GM18867 (cell line): ENCODE measurements at regions not wholly inside any gene's neighbourhood (a gene's known extent, or its start where the extent isn't known, plus 50 kb on each side); places are given as distances from the start of the nearest gene placed in this dataset.
"Not testable (repeated sequence)": the region's sequence is repeated elsewhere in the genome, so short reads cannot be mapped to it uniquely, and the experiment has no call there.

ENCODE experiments used
- ATAC-seq: cut with Tn5 transposase; IDR thresholded peaks from one replicate; pipeline ENCODE4 v1.9.1; 2021; ENCODE audit warnings: mild to moderate bottlenecking, moderate library complexity; ENCODE audit not compliant: unreplicated experiment

DNA sequence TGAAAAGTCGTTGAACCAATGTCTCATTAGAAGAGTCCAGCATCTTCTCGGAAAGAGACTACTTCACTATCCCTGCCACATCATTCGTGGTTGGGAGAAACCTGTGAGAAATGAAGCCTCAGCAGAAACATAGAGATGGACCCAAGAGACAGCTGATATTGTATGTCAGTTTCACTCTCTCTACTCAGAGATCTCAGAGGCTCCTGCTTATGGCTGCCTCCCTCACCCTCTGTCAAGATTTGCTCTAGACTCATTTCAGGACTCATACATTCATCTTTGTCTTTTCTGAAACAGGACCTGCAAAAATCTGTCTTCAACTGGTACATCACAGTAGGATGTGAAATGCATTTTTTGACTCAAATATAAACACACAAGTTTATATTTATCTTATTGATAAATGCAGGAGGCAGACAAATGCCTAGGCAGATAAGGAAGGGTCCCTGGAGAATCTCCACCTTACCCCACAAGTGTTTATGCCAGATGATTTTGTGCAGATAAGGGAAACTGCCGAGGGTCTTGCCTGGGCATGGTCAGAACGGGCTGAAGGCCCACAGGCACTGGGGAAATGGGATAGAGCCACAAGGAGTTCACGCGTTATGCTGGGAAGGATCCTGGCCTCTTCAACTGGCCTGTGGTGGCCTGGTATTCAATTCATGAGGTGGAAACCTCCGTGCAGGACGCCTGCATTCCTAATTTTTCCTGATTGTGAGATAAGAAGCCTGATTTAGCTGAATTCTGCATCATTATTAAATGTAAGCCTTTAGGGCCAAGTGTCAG lies 1834.0 kb upstream of the PCDH20 start:
- no peak for ATAC-seq

DNA sequence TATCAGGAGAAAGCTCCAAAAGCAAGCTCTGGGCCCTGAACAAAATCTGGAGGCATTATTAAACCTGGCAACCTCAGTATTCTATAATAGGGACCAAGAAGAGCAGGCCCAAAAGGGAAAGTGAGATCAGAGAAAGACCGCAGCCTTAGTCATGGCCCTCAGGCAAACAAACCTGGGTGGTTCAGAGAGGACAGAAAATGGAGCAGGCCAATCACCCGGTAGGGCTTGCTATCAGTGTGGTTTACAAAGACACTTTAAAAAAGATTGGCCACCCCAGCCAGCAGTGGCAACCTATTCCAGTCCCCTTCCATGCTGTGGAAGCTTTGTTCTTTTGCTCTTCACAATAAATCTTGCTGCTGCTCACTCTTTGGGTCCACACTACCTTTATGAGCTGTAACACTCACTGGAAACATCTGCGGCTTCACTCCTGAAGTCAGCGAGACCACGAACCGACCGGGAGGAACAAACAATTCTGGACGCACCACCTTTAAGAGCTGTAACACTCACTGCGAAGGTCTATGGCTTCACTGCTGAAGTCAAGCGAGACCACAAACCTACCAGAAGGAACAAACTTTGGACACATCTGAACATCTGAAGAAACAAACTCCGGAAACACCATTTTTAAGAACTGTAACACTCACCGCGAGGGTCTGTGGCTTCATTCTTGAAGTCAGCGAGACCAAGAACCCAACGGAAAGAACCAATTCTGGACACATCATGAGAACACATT lies 1821.2 kb upstream of the PCDH20 start:
- not testable (repeated sequence) for ATAC-seq

DNA sequence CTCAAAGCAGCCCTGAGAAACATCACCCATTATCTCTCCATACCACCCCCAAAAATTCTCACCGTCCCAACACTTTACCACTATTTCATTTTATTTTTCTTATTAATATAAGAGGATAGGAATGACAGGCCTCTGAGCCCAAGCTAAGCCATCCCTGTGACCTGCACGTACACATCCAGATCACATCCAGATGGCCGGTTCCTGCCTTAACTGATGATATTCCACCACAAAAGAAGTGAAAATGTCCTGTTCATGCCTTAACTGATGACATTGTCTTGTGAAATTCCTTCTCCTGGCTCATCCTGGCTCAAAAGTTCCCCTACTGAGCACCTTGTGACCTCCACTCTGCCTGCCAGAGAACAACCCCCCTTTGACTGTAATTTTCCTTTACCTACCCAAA lies 1802.9 kb upstream of the PCDH20 start:
- ATAC-seq: not testable (repeated sequence)

DNA sequence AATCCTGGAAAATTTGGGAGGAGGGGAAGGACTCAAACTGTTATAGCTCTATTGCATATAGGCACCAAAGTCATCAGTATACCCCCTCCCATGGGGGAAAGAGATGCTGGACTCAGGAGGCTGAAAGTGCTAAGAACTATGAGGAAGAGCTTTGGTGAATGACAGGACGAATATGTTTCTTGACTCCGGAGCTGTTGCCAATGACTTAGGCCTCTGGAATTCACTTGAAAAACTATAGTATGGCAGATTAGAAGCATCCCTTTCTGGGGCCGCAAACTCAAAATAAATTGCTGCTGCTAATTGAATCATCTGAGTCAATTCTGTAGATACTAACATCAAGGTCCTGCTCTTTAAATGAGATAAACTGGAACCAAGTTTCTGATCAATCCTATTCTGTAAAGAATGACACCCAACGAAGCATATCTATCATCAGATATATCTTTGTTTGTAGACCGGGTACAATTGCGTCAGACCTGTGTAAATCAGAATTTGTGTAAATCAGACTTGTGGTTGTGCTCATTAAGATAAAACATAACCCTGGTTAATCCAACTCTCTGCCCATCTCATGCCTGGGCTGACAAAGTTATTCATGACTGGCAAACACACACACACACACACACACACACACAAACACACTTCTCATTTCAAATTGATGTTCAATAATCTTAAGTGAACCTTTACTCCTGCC lies 1793.8 kb upstream of the PCDH20 start:
- no peak for ATAC-seq

DNA sequence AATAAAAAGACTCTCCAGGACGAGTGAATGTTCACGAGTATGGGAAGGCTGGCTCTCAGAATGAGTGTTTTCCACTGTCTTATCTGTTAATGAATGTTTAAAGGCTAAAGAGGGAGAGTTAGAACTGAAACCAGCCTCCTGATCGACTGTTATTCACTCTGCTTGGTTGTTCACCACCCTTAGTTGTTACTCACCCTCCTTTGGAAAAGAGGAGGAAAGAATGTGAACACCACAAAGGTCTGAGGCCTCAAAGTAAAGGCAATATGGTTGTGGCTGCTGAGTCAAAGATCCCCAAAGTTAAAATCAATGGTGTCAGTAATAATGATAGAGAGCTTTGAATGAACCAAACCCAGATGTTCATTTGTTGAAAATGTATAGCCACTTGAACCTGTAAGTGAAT lies 1793.2 kb upstream of the PCDH20 start:
- no peak for ATAC-seq

DNA sequence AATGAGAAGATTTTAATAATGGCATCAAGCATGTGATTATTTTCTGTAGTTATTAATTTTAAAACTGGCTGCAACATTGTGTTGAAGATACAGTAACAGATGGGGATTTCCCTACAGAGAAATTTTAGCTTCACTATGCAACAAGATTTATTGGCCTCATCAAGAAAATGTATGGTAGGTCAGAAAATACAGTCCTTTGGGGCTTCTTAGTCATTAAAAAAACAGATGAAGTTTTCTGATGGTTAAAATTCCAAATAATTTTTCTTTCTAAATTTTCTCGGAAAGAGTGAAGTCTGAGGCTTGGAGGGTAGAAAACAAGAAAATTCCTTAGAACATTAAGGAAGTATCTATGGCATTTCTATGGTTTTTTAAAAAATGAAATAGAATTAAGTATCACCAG lies 1790.8 kb upstream of the PCDH20 start:
- ATAC-seq: no peak

DNA sequence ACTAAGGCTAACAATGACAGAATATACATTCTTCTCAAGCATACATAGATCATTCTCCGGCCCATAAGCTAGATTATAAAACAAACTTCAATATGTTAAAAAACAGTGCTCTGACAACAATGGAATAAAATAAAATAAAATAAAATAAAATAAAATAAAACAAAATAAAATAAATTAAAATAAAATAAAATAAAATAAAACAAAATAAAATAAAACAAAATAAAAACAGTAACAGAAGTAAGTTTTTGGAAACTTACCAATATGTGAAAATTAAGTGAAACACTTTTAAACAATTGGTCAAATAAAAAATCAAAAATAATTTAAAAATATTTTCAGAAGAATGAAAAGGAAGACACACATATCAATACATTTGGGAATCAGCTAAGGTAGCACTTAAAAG lies 1785.8 kb upstream of the PCDH20 start:
- ATAC-seq: no peak

DNA sequence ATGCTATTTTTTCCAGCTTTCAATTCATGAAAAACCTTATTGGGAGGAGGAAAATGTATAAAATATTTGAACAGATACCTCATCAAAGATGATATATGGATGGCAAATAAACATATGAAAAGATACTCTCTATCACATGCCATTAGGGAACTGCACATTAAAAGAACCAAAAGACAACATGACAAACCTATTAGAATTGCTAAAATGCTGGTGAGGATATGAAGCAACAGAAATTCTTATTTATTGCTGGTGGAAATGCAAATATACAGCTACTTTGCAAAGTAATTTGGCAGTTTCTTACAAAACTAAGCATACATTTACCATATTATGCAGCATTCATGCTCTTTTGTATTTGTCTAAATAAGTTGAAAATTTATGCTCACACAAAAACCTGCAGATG lies 1783.9 kb upstream of the PCDH20 start:
- ATAC-seq: no peak

DNA sequence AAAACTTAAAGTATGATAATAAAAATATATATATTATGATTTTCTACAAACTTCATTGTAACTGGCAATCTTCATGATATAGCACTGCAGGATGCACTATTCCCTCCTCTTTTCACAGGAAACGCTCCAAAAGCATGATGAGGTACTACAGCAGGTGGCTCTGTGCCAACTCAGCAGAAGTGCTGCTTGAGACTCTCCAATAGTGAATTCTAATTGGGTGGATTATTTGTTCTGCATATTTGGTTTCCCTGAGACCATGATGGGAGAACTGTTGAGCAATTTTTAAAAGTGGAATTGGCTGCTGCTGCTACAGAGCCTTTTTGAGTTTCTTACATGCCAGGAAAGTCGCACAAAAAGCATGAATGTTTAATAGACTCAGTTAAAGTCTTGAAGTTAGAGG lies 1782.4 kb upstream of the PCDH20 start:
- ATAC-seq: no peak

DNA sequence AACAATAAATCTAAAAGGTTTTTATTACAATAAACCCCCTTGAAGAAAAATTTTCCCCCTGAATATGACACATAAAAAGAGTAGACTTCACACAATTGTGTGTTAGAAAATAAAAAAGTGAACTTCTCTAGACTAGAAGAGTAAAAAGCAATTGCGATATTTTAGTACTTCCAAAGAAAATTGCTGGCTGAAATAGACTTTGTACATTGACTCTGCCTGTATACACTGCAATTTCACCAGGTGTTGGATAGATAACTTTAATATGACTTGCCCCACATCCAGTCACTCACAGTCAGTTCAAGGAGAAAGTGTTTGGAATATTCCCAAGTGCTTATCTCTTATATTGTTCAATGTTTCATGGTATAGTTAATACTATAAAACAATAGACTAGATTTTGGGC lies 1780.1 kb upstream of the PCDH20 start:
- no peak for ATAC-seq

DNA sequence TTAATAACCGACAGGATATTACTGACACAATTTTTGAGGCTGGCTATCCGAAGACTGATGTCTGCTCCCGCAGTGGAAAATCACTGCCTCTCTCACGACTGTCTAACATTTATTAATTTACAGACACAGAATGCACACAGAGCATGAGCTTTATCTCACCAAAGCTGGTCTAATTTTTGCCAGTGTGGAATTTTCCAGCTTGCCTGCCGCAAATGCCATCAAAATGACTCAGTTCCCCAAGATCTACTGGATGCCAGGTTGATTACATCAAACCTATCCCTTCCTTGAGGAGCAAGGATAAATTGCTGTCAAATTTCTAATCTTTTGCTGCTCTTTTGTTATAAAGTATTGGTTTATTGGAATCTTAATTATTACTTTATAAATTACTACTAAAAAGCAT lies 1775.1 kb upstream of the PCDH20 start:
- no peak for ATAC-seq

DNA sequence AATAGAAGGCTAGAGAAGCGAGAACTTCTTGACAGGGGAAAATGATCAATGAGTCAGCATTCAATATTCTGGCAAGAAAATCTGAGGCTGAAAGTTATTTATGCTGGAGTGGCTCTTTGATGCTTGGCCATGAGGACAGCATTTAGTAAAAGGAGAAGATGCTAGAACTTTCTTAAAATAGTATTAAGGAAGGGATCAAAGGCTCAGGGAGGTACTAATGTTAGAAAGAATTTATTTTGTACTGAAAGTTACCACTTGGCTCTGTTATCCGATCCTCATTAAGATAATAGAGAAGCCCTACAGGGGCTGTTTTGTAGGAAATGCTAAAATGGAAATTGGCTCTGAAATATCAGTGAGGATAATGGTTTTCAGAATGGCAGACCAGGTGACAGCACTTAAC lies 1774.6 kb upstream of the PCDH20 start:
- ATAC-seq: no peak

DNA sequence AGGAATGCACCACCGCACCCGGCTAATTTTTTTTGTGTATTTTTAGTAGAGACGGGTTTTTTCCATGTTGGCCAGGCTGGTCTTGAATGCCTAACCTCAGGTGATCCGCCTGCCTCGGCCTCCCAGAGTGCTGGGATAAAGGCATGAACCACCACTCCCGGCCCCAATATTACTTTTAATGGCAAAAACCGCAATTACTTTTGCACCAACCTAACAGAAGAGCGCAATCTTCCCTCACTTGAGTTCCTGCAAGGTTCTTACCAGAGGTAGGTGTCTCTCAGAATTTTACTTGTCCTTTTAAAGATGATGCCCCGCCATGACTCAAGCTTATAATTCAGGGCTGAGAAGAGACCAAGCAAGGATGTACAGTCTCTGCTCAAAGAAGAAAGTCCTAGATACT lies 1774.1 kb upstream of the PCDH20 start:
- ATAC-seq: no peak

DNA sequence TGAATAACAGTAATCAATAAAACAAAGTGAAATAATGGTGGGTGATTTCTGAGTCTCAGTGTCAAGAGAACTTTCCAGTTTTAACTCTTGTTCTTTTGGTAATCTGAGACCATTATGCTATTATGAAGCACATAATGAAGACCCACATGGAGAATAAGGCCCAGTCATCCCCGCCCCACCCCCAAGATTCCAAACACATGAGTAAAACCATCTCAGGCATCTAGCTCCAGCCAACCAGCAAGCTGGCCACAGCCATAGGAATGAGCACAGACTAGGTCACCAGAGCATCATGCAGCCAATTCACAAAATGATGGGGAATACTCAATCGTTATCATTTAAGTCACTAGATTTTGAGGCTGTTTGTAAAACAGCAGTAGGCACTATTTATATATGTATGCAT lies 1769.0 kb upstream of the PCDH20 start:
- ATAC-seq: no peak

DNA sequence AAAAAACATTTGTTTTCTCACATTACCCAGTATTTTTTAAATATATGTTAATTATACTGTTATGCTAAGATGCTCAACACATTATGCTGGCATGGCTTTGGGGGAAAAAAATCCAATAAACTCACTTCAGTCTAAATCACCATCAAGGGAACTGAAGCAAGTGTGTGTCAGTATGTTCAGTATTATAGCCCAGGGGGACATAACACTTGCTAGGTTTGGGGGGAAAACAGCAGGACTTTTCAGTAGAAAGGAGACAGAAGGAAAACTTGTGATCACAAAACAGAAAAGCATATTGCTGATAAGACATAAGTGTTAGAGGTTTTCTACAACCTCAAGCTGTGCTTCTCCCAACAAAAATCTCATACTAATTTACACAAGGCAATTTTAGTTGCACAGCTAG lies 1759.9 kb upstream of the PCDH20 start:
- no peak for ATAC-seq

DNA sequence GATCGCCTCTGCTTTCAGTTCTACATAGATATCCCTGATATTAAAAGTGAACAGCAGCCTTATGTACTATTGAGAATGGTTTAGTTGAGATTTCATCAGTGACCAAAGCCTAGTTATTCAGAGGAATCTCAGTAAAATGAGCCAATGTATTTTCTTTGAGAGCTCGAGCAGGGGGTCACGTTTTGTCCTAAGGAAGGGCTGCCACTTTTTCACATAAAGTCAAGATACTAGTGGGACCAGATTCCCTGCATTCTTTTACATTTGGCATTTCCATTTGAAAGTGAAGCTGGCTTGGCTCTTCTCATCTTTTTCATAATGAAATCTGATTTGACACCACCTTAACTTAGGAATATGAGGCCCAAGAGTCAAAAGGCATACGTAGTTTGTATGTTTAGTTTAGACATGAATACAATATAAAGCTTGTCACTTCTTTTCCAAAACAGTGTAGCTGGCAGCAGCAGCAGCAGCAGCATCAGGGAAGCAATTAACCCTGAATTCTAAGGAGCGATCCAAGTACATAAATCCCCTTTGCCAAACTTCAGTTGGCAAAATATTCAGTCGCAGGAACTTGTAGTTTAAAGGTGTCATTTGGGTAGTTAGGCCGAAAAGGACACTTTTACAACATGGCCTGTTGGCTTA lies 1752.2 kb upstream of the PCDH20 start:
- no peak for ATAC-seq

DNA sequence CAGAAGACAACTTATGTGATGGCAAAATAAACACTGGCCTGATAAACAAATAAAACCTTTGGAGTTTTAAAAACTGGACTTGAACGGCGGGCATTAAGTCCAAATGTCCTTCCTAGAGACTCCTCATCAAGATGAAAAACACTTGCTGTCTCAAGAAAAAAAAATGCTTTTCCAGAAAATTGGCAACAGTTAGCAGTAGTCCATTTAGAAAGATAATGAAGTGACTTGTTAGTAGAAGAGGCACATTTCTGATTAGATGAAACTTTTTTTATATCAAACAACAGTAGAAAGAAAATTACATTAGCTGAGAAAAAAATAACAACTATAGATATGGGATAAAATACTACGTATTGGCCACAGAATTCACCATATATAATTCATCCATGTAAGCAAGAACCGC lies 1750.7 kb upstream of the PCDH20 start:
- ATAC-seq: no peak

DNA sequence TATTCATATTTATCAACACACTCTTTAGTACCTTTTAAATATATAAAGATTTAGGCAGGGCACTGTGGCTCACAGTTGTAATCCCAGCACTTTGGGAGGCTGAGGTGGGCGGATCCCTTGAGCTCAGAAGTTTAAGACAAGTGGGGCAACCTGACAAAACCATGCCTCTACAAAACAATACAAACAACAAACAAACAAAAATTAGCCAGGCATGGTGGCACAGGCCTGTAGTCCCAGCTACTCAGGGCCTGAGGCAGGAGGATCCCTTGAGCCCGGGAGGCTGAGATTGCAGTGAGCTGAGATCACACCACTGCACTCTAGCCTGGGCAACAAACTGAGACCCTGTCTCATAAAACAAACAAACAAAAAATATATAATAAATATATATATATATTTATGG lies 1748.3 kb upstream of the PCDH20 start:
- ATAC-seq: no peak

DNA sequence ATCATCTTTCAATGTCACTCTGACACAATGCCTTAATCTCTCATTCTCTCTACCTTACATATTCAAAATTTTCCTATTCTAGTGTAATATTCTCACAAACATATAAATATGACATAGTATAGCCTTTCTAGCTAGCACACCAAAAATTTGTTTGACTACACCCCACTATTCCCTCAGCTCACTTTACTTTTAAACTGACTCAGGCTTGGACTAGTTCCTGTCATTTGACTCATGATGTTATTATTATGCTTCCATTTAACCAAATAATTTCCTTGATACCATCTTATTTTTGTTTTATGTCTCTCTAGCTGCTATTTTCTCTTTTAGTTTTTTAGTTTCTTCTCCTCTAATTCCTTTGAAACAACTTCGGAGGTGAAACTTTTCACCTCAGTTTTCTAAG lies 1745.6 kb upstream of the PCDH20 start:
- no peak for ATAC-seq

DNA sequence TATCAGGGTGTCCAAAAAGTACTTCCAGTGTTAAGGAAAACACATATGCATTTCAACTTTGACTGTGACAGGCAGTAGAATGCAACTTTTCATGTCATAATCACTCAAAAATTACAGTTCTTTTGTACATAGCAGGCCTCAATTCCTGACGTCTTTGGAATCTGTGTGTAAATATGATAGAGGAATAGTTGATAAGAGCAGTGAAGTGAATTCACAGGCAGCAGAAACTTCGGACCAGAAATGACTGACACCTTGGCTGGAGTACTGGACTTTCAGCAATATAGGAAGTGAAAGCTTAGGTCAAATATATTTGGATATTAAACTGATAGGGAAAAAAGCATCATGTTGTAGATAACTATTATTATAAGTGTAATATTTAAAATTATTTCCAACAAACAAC lies 1741.2 kb upstream of the PCDH20 start:
- ATAC-seq: no peak

DNA sequence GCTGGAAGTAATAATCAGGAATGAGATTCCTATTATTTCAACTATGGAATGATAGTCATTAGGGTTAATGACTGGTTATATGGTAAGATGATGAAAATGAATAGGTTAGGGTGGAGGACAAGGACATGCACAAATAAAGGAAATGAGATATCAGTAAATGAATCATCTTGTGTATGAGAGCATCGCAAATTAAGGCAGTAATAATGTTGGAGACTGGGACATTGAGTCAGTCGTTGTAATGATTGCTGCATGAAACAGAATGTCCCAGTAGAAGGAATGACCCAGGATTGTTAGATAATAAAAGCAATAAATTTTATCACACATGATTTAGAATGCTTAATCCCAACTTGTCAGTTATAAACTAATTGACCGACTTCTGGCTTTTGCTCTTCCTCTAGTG lies 1733.7 kb upstream of the PCDH20 start:
- no peak for ATAC-seq

DNA sequence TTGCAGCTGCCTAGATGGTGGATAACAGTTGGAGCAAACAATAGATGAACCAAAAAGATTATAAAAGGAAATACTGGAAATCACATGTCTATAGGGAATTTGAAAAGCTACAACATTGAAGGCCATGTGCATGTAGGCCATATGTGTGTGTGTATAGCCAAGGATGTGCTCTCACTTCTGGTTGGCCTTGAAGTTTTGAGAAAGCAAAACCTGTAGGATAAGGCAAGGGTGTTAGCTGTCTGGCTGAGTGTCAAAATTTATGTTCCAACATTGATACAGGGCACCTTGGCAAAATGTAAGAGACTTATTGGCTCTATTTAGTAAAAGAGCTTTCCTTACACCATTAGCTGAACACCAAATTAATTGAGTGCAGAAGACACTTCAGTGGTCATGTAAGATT lies 1723.6 kb upstream of the PCDH20 start:
- ATAC-seq: no peak
